GM12864 (cell line): ENCODE measurements at regions not wholly inside any gene's neighbourhood (a gene's known extent, or its start where the extent isn't known, plus 50 kb on each side); places are given as distances from the start of the nearest gene placed in this dataset.

Source experiments
- DNase-seq: peaks from one replicate; pipeline ENCODE4 v3.0.0-alpha.2; 2011; ENCODE audit warnings: low read depth
- H3K4me3 ChIP-seq: 2 replicates; pipeline ENCODE4 v1.5.1; 2011; ENCODE audit warnings: mild to moderate bottlenecking, low read depth, low read length, control low read depth
- CTCF ChIP-seq: IDR thresholded peaks from 2 replicates; pipeline ENCODE4 v1.5.1; 2011; ENCODE audit warnings: low read depth, mild to moderate bottlenecking, moderate library complexity, low read length, control low read depth, inconsistent platforms; ENCODE audit errors: missing control alignments

GRCh38 chr16:47806309-47806847, 345.2 kb downstream of the PHKB start:
- H3K4me3 ChIP-seq, result no peak overlapping the region
- no peak for TF ChIP-seq CTCF
- DNase-seq, result no peak

GRCh38 chr16:47787696-47788095, 326.6 kb downstream of the PHKB start:
- no peak overlapping the region for H3K4me3 ChIP-seq
- TF ChIP-seq CTCF, result no peak
- DNase-seq, result no peak

GRCh38 chr16:47781673-47782072, 320.5 kb downstream of the PHKB start:
- no peak overlapping the region for H3K4me3 ChIP-seq
- no peak for TF ChIP-seq CTCF
- no peak for DNase-seq

GRCh38 chr16:47780213-47780875, 319.2 kb downstream of the PHKB start:
- TF ChIP-seq CTCF, result no peak
- H3K4me3 ChIP-seq, result no peak overlapping the region
- no peak for DNase-seq

- TF ChIP-seq CTCF, result no peak
- H3K4me3 ChIP-seq, result peak overlapping the region; percentile 26
Observed at GRCh38 chr16:47779201-47780016, 318.3 kb downstream of the PHKB start.

GRCh38 chr16:47778106-47778801, 317.1 kb downstream of the PHKB start:
- no peak overlapping the region for H3K4me3 ChIP-seq
- TF ChIP-seq CTCF, result no peak
- no peak for DNase-seq

More at GRCh38 chr16:47779201-47780016, 318.3 kb downstream of the PHKB start:
- peak; percentile 18 for DNase-seq
